ENCODE measurements at regions not wholly inside any gene's neighbourhood (a gene's known extent, or its start where the extent isn't known, plus 50 kb on each side); places are given as distances from the start of the nearest gene placed in this dataset.

DNA sequence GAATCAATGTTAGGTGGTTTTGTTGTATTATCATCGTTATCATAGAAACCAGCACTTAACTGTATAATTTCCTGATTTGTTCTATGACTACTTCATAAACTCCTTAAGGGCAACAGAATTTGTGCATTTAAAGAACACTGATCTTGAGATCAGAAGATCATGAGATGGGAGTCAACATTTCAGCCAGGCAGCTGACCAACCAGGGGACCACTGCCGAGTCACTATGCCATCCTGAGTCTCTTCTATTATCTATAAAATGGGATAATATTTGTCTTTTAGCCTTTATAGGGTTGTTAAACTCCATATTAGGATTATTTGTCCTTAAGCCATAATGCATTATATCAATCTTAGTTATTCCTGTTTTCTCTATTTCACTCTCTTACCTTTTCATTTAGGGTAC is 261.7 kb downstream of the GPAM start:
- DNase-seq (ENCODE audit: low spot score), result no peak

DNA sequence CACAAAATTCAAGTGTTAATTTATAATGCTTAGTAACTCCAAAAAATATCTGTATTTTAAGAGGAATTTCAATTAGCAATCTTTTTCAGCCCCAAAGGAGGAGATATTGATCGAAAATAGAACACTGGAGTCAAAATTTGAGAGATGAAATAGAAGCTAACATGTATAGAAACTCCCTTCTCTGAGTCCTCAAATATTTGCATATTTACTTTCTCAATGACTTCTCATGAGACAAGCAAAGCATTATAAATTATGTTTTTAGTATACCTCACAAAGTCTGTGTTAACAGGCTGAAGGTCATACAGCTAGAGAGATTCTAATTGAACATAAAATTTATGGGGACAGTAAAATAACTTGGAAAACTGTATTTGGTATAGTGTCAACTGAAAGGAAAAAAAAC is 260.5 kb downstream of the GPAM start:
- DNase-seq (ENCODE audit: low spot score), result no peak

DNA sequence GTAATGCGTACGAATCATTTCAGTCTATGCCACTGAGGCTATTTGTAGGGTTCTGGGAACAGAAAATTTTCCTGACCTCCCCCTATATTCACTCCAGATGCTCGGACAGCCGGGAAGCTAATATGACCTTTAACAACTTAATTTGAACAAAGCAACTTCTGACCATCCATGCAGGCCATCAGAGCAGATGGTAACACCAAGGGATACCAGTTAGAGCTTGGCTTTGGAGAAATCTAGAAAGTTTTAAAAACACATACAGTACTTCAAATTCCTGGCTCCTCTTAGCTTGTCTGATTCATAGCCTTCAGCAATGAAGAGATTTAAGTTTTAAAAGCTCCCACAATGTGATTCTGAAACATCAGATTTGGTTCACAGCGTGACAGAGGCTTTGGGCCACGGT is 257.3 kb downstream of the GPAM start:
- no peak for DNase-seq (ENCODE audit: low spot score)

DNA sequence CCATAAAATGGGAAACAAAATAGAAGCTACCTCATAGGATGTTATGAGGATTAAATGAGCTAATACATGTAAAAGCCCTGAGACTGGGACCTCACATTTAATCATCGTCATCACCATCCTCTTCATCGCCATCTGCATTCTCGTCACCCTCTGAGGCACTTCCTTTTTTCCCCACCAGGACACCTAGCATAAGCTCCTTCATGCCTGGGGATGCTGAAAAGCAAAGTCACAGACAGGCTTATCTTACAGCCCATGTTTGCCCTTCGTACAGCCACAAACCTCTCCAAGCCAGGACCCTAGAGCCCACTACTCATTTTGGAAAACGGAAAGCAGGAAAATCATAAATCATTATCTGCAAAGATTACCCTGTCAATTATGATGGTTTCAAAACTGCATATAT is 249.6 kb downstream of the GPAM start:
- DNase-seq (ENCODE audit: low spot score), result no peak

DNA sequence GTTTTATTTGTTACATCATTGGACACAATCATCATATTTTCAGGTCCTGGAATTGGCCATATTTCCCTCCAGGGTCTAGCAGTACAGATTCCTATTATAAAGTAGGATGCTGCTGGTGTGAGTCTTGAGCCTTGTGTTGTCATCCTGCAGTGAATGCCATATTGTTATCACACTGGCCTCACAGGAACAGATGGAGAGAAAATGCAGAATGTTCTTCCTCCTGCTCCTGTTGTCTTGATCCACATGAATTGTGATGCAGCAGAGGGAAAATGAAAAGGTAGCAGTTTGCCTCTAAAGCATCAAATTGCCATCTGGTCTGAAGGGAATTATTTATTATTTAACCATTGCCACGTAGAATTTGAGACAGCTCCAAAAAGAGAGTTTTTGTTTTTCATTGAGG is 248.6 kb downstream of the GPAM start:
- DNase-seq (ENCODE audit: low spot score), result peak; percentile 15

DNA sequence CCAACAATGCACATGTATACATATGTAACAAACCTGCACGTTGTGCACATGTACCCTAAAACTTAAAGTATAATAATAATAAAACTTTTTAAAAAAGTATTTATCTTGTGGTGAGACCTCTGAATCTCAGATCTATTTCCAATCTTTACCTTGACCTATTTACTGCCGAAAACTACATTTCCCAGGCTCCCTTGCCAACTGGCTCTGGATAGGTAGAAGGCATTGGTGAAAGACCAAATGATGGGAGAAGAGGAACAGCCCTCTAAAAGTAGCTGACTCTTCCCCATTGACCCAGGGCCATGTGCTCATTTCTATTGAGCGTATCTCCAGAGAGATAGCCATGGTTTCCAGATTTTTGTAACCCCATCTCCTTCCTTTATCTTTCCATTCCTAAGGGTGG is 247.4 kb downstream of the GPAM start:
- DNase-seq (ENCODE audit: low spot score), result no peak

DNA sequence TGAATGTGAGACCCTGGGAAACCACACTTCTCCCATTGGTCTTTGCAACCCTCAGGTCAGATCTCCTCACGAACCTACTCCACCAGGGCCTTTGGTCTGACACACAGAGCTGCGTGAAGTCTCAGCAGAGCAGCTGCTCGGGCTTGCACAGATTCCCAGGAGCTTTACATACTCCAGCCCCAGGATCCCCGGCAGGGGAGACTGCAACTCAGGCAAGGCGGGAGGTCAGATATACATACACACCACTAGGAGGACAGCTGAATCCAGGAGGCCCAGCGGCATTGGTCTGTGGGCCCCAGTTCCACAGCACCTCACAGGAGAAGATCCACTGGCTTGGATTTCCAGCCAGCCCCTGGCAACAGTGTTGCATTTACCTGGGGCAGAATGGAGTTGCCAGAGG is 239.2 kb downstream of the GPAM start:
- no peak for DNase-seq (ENCODE audit: low spot score)

DNA sequence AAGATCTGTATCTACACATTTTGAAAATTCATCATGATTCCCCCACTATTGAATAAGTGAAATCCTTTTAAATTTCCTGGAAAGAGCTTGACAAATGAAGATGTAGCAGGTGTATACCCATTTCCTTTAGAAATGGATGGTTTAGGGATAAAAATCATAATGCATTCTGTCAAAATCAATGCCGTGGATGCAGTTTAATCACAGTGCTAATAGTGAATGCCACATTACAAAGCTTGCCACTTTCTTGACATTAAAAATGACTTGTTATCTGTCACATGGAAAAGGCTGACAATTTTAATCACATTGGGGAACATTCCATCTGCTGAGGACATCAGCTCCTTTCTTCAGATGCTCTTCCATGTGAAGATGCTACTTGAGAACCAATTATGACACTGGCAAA is 229.6 kb downstream of the GPAM start:
- no peak for DNase-seq (ENCODE audit: low spot score)

DNA sequence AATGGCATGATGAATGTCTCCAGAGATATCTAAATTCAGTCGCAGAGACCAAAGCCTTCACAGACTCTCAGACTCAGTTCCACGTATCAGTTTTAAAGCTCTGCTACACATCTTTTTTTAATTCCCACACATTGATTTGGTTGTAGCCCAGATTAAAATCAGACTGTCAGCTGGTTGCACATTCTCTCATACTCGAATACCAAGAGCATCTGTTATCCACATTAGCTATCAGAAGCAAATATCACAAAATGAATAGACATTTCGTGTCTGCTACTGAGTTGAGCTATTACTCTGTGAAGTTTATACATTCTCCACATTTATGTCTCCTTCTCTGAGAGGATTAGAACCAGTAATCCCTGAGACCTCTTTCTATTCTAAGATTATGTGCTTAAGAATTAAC is 229.2 kb downstream of the GPAM start:
- DNase-seq (ENCODE audit: low spot score), result peak; percentile 38

DNA sequence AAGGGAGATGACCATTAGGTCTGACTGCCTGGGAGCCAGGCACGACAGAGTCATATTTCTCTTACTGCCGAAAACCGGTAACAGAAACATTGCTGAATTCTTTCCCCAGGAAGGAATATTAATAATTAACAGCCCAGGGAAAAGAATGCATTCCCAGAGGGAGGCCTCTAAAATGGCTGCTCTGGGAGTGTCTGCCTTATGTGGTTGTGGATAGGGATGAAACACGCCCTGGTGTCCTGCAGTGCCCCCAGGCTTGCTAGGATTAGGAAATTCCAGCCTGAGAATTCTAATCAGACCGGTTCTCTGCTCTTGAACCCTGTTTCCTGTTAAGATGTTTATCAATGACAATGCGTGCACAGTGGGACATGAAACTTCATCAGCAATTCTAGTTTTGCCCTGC is 226.7 kb downstream of the GPAM start:
- no peak for DNase-seq (ENCODE audit: low spot score)

DNA sequence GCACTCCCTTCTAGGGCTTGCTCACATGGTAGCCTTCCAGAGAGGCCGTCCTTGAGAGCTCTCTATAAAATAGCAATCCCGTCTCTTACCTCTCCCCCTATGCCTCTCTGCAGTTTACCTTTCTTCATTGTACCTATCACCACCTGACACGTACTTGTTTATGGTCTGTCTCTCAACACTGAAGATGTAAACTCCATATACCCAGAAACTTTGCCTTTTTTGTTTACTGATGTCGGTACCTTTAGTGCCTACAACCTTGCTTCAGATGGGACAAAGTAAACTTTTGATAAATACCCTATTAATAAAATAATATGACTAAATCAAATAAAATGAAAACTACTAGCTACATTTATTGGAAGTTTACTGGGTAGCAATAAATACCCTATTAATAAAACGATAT is 220.6 kb downstream of the GPAM start:
- no peak for DNase-seq (ENCODE audit: low spot score)

DNA sequence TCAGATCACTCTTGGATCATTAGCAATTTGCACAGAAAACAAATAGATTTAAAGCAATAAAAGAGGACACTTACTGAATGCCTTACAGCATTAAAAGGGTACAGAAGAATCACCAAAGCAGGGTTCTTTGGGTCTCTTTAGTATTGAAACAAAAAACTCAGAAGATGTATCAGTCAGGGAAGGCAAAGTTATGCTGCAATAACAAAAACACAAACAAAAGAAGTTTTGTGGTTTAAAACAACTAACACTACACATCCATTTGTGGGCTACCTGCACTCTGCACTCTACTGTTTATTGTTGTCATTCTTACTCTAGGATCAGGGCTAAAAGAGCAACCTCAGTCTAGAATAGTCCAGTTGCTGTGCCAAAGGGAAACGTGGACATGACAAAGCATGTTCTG is 216.4 kb downstream of the GPAM start:
- no peak for DNase-seq (ENCODE audit: low spot score)

DNA sequence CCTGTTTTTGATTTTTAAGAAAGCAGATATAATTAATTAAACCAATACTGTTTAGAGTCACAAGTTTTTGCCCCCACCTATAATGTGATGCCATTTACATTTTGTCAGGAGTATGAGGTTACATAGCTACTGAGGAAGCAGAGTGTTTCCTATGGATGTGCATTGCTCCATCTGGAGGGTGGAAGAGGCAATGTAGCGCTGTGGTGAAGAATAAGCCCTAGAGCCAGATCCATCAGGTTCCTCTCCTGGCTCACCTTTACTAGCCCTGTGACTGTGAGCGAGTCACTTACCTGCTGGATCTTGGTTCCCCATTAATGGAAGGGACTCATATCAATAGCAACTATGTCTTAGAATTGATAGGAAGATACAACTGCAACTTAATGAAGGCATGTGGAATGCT is 216.0 kb downstream of the GPAM start:
- no peak for DNase-seq (ENCODE audit: low spot score)

DNA sequence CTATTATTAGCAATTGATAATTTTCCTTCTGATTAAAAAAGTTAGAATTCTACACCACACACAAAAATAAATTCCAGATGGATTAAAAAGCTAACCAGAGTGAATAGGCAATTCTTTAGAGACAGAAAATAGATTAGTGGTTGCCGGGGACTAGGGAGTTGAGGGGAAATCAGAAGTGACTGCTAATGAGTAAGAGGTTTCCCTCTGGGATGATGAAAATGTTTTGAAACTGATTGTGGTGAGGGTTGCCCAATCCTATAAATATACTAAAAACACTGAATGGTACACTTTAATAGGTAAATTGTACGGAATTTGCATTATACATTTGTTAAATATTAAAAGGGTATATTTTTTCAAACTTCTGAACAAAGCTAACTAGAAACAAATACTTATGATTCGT is 214.9 kb downstream of the GPAM start:
- DNase-seq (ENCODE audit: low spot score), result no peak

DNA sequence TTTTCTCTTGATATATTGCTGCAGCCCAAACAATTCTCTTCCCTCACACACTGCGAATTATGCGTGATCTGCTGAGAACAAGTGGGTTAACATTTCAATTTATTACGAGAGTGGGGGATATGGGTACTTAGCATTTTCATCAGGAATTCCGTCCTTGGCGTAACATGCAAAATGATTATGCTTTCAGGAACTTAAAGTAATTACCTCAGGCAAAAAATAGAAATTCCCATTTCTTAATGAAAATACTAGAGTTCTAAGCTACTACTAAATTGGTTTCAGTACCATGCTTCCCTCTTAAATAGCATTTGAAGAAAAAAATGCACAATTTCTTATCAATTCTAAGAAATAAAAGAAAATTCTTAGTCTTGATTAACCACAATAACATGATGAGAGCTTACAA is 213.5 kb downstream of the GPAM start:
- DNase-seq (ENCODE audit: low spot score), result no peak

DNA sequence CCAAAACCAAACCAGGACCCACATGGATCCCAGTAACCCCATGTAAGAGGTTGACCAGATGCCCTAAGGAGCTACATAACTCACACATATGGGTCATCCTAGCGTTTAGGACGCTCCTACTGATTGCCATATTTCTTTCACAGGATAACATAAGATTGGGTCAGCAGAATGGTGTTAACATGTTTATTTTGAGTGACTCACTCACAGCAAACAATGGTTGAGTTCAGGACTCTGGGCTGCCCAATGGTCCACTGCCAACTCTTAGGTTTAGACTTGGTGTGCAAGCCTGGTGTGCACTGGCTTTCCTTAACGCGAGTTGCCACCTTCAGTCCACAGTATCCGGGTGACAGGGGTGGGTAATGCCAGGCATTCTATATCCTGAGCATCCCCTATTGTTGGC is 211.5 kb downstream of the GPAM start:
- no peak for DNase-seq (ENCODE audit: low spot score)

DNA sequence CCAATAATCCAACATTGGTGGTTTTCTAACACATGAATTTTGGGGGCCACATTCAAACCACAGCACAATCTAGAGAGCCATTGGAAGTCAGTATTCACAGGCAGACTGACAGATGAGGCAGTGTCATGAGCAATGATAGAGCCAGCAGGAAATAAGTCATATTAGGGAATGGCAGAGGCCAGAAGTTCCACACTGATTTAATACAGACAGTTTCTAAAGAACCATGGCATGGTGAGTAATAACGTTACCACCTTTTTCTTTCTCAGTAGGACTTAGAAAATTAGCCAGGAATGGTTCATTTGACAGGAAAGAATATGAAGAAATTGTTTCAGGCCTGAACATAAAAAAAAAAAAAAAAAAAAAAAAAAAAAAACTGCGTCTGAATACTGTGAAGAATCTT is 210.3 kb downstream of the GPAM start:
- no peak for DNase-seq (ENCODE audit: low spot score)

DNA sequence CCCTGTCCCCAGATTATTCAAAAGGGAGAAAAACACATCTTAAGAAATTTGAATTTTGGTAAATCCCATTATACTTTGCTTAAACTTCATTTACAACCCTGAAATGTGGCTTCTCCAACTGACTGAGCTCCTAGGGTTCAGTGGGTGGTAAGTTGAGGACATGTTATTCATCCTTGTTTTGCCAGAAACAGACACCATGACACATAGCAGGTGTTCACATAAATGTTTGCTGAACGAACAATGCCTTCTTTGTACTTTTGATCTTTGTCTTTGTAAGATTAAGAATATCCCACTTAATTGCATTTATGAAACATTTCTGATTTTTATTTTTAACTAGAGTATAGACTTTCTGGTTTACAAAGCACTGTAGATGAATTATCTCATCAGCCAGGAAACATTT is 209.7 kb downstream of the GPAM start:
- no peak for DNase-seq (ENCODE audit: low spot score)

DNA sequence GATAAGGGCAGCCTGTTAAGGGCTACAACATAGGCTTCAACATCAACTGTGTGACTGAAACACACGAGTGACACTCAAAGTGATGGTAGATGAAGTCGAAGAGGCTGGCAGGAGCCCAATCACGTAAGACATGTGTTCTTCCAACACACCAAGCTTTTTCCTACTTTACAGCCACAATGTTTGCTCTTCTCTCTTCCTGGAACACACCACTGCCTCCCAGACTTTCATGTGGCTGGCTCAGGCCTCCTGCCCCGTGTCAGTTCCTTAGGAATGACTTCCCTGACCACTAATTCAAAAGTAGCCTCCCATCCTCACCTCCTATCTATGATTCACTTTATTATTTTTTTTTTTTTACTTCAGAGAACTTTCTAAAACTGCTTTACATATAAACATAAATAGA is 209.2 kb downstream of the GPAM start:
- DNase-seq (ENCODE audit: low spot score), result no peak

DNA sequence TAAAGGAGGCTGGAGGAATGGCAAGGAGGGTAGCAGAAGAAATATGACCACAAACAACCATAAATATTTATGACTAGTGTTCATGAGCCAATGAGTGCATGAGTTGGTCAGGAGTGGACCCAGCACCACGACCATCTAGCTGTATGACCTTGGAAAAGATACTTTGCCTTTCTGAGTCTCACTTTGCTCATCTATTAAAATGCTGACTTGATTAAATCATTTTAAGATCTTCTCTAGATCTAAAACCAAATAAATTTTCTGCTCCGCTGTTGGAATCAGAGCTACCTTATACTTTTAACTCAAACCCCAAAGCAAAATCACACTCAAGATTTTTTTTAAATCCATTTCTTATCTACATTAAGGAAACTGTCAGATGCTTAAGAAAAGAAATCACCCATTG is 207.0 kb downstream of the GPAM start:
- no peak for DNase-seq (ENCODE audit: low spot score)

DNA sequence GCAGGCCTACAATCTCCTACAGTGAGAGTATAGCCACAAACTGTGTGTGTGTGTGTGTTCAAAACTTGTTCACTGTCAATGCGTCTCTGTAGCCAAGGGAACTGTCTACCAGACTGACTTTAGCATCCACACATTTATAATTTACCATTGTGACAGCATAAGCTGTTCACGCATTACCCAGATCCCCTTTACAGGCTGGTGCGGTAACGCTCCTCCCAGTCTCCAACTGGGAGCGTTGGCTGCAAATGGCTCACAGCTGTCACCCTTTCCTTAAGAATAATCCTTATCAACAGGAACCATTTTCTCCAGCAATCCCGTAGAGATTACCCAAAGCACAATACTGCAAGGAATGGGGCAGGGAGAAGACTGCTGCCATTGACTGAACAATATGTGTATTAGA is 199.5 kb downstream of the GPAM start:
- DNase-seq (ENCODE audit: low spot score), result no peak

DNA sequence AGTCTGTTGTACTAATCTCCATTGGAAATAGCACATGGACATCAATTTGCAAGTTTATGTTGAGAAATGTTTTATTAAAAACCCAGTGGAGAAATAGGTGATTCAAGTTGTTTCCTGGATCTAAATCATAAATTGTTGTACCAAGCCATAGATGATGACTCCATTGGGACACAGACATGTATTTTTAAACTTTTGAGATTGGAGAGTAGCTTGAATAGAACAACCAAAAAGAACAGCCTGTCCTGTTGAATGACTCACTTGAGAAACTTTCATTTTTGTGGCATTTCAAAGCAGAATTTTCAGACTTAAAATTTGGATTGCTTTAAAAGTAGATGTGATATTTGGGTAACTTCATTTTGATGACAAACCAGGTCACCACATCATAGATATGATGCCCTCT is 197.5 kb downstream of the GPAM start:
- no peak for DNase-seq (ENCODE audit: low spot score)

DNA sequence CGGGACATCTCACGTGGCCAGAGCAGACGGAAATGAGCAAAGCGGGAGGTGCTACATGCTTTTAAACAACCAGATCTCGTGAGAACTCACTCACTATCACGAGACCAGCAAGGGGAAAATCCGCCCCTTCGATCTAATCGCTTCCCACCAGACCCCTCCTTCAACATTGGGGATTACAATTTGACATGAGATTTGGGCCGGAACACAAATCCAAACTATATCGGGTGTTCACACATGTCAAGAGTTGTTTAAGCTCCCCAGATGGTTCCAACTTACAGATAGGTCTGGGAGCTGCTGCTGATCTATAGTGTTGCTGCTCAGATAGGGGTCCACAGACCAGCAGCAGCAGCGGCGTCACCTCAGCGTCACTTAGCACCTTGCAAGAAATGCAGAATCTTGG is 194.9 kb downstream of the GPAM start:
- no peak for DNase-seq (ENCODE audit: low spot score)

DNA sequence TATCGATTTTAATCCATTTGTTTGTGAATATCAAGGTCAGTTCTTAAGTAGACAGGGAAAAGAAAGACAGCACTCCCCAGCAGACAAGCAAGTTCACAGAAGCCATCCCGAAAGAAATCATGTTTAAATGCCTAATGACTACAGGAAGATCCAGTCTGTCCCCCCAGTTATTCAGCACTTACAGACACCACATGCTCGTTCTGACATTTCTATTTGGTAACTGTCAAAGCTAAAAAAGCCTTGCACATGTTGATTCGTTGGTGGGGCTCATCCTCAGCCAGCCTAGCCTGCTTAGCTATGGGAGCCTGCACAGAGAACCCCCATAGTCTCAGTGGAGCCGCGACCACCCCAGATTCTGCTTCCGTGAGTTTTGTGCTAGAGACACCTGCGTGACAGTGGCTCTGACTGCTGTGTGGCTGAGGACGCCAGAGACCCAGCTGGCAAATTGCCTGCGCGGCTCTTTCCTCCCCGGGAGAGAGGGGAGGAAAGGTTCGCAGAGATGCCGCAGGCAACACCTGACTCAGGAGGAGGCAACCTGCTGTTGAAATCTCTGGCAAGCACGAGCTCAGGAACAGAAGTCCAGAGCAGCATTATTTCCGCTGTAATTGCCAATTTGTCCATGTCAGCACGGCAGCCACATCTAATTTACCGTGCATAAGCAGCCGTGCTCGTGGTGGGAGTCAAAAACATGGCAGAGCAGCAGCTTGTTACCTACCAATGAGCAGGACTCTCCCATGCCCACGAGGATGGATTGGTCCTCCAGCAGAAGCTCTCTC is 194.2 kb downstream of the GPAM start:
- DNase-seq (ENCODE audit: low spot score), result peak; percentile 62

DNA sequence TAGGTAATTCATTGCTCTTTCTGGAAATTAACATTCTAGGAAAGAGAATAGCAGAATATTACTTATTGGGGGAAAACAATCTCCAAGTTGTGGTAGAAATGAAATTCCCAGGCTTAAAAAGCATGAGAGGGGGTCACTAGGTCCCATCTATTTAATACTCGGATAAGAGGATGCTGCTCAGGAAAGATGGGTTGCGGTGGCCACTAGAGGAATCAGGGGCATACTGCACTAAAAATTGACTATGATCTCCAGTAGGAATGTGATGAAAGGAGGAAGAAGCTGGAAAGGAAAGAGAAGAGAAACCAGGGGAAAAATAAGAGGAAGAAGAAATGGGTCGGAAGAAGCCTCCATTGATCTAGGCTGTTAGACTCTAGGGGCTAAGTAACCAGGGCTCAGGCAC is 192.8 kb downstream of the GPAM start:
- DNase-seq (ENCODE audit: low spot score), result peak; percentile 27
